Ovary (tissue), 7 donors: ENCODE measurements at regions not wholly inside any gene's neighbourhood (a gene's known extent, or its start where the extent isn't known, plus 50 kb on each side); places are given as distances from the start of the nearest gene placed in this dataset.
"Not testable (repeated sequence)": the region's sequence is repeated elsewhere in the genome, so short reads cannot be mapped to it uniquely, and the experiment has no call there.

Experiments
- DNase-seq, 5 donors: peaks; one replicate each; pipeline ENCODE4 v3.0.0-alpha.2; 2019 to 2020
- H3K27ac ChIP-seq, 2 donors: fragments of 200-600 bp; one replicate each; pipeline versions ENCODE4 v1.5.1 to v1.8.0; 2019 to 2022
- H3K27me3 ChIP-seq: fragments of 200-600 bp; one replicate; pipeline ENCODE4 v1.8.0; 2022
- H3K36me3 ChIP-seq: fragments of 200-600 bp; sonication (generic); one replicate; pipeline ENCODE4 v1.5.1; 2019
- H3K4me1 ChIP-seq: one replicate; pipeline ENCODE4 v1.8.1; 2013; ENCODE audit warnings: mild to moderate bottlenecking, moderate library complexity; ENCODE audit not compliant: insufficient read depth
- H3K4me3 ChIP-seq: fragments of 200-600 bp; sonication (generic); one replicate; pipeline ENCODE4 v1.5.1; 2017
- H3K9me3 ChIP-seq, 2 donors: fragments of 200-600 bp in 1 of 2; sonication (generic) in 1 of 2; one replicate each; pipeline versions ENCODE4 v1.5.1 to v1.8.1; 2013 to 2019; ENCODE audit warnings: mild to moderate bottlenecking in 1 of 2, moderate library complexity in 1 of 2
- EP300 ChIP-seq: sonication (generic); formaldehyde crosslinking; IDR thresholded peaks from one replicate; pipeline ENCODE4 v1.6.1; 2017; ENCODE audit warnings: antibody characterized with exemption
- POLR2A ChIP-seq: fragments of 450-650 bp; IDR thresholded peaks from one replicate; pipeline ENCODE4 v1.6.1; 2017; ENCODE audit warnings: antibody characterized with exemption, mild to moderate bottlenecking, moderate library complexity
- WGBS, 3 donors: extraction: QIAGEN DNeasy Blood & Tissue Kit in 1 of 3; methylation state at CpG; one replicate each; pipeline versions ENCODE4 v1.1.5 to v1.1.7; 2013 to 2017; 5-methylcytosine and 5-hydroxymethylcytosine counted together
- intact Hi-C, 4 donors: fragments of 100-400 bp; cut with DNase I; formaldehyde crosslinking; loops; one replicate each; pipeline versions ENCODE4 v1.11.0 to v1.15.1; 2022 to 2023
- TF ChIP-seq, protein P1 (sequence below), 3 donors: fragments of 450-650 bp in 2 of 3; fragments of 200-600 bp in 1 of 3; IDR thresholded peaks; one replicate each; pipeline versions ENCODE4 v1.5.1 to v1.8.0; 2016 to 2022; ENCODE audit warnings: antibody characterized with exemption in 3 of 3, mild to moderate bottlenecking in 1 of 3
- donor health status: DM: no; HTN: no; CAD: no; lungs with moderate emphysema.
- donor health status: DM: no; HTN: no; CAD: no.
- donor health status: Bipolar disorder and iron deficiency.
- donor health status: DM: no; HTN: no; CAD: no.
- donor health status: DM: yes; HTN: yes; CAD: no.

DNA sequence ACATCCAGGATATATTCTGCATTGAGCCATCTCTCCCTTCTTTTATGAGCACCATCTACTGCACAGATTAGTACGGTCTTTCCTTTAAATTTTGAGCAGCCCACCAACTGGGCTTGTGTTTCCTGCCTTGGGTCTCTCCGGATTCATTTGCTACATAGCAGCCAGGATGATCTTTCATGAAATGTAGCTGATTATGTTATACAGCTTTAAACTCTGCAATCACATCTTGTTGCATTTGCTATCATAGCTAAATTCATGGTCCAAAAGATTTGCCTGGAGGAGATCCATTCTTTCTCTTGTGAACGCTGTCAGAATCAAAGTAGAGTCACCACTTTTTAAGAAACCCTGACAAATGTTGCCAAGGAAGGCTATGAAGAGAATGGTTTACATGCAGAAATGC lies 215.1 kb upstream of the LRRTM4 start:
- no peaks in the 10 kb centered on the region for H3K9me3 ChIP-seq
- 49 to 81% (median 58%) methylated on average over 3 of the region's 3 CpGs for WGBS, 3 donors
- no peaks in the 10 kb centered on the region for H3K36me3 ChIP-seq
- no peak overlapping the region for H3K4me3 ChIP-seq
- H3K4me1 ChIP-seq = no peaks in the 10 kb centered on the region
- TF ChIP-seq POLR2A (no peak), EP300 (no peak)
- TF ChIP-seq, protein P1, sequence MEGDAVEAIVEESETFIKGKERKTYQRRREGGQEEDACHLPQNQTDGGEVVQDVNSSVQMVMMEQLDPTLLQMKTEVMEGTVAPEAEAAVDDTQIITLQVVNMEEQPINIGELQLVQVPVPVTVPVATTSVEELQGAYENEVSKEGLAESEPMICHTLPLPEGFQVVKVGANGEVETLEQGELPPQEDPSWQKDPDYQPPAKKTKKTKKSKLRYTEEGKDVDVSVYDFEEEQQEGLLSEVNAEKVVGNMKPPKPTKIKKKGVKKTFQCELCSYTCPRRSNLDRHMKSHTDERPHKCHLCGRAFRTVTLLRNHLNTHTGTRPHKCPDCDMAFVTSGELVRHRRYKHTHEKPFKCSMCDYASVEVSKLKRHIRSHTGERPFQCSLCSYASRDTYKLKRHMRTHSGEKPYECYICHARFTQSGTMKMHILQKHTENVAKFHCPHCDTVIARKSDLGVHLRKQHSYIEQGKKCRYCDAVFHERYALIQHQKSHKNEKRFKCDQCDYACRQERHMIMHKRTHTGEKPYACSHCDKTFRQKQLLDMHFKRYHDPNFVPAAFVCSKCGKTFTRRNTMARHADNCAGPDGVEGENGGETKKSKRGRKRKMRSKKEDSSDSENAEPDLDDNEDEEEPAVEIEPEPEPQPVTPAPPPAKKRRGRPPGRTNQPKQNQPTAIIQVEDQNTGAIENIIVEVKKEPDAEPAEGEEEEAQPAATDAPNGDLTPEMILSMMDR (IDR thresholded peaks at IDR 0.05) = no peak
- no peak overlapping the region for H3K27ac ChIP-seq
- intact Hi-C loops = no loop called here
- DNase-seq = no peak
- H3K27me3 ChIP-seq = no peaks in the 10 kb centered on the region

DNA sequence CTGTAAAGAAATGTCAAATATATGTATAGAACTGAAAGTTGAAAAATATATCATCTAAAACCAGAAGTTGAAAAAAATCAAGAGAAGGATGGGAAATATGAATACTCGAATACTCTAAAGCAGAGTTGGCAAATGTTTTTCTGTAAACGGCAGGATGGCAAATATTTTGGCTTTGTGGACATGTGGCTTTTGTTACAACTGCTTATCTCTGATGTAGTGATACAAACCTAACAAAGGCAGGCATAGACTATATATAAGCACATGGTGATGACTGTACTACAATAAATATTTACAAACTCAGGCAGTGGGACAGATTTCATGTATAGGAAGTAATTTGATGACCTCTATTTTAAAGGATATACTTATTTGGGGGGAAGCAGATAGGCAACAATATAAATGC lies 224.6 kb upstream of the LRRTM4 start:
- DNase-seq = no peak
- TF ChIP-seq, protein P1 (IDR thresholded peaks at IDR 0.05) = no peak
- TF ChIP-seq POLR2A (no peak), EP300 (no peak)
- intact Hi-C loops = no loop called here
- Histone ChIP-seq H3K9me3 (no peaks in the 10 kb centered on the region), H3K36me3 (no peaks in the 10 kb centered on the region), H3K27ac (no peak overlapping the region), H3K4me3 (no peak overlapping the region), H3K27me3 (no peaks in the 10 kb centered on the region), H3K4me1 (no peaks in the 10 kb centered on the region)
- WGBS, 3 donors = 61 to 87% (median 64%) methylated on average over 2 of the region's 2 CpGs

DNA sequence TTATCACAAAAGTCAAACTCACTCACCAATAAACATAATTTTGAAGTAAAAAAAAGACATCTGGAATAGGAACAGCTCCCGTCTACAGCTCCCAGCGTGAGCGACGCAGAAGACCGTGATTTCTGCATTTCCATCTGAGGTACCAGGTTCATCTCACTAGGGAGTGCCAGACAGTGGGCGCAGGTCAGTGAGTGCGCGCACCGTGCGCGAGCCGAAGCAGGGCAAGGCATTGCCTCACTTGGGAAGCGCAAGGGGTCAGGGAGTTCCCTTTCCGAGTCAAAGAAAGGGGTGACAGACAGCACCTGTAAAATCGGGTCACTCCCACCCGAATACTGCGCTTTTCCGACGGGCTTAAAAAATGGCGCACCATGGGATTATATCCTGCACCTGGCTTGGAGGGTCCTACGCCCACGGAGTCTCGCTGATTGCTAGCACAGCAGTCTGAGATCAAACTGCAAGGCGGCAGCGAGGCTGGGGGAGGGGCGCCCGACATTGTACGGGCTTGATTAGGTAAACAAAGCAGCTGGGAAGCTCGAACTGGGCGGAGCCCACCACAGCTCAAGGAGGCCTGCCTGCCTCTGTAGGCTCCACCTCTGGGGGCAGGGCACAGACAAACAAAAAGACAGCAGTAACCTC lies 231.7 kb upstream of the LRRTM4 start:
- H3K9me3 ChIP-seq, H3K4me1 ChIP-seq, H3K4me3 ChIP-seq, H3K27ac ChIP-seq, H3K36me3 ChIP-seq, H3K27me3 ChIP-seq, DNase-seq, intact Hi-C loops: not testable (repeated sequence)
- WGBS, 3 donors = 89 to 94% (median 90%) methylated on average over 30 of the region's 30 CpGs

DNA sequence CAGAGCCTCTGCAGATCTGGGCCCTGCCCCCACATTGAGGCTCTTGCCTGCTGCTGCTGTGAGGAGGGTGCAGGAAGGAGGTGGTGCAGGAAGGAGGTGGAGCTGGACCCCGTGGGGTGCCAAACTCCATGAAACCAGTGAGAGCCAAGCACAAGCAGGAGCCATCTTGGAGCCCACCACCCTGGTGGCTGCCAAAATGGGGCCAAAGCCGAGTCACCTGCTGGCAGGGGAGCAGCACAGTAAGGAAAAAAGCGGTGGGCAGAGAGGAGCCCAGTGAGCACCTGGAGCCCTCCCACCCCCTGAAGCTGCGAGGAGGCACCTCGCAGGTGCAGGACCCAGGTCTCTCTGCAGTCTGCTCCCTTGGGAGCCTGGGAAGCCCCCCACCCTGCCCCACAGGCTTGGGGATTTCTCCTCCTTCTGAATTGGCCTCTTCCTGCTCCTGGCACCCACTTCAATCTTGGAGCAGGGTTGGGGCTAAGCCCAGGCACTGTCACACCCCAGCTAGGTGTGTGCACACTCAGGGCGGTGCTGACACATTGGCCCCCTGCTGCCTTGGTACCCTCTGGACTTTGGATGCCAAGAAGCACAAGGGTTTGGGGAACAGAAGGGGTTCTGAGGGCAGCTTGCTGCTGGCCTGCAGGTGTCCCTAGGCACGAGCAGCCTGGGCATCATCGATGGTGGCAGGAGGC lies 245.4 kb upstream of the LRRTM4 start:
- TF ChIP-seq, protein P1 (IDR thresholded peaks at IDR 0.05) = no peak
- TF ChIP-seq EP300 (no peak), POLR2A (no peak)
- intact Hi-C loops = no loop called here

DNA sequence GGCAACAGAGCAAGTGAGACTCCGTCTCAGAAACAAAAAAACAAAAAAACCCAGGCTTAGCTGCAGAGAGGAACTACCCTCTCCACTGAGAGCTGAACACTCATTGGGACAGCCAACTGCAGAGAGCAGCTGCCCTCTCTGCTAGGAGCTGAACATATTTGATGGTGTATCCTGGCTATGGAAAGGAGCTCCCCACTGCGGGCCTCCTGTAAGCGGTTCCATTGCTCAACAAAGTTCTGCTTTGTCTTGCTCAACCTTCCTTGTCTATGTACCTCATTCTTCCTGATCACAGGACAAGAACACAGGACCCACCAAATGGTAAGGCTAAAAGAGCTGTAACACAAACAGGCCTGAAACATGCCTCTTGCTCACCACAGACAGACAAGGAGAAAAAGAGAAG lies 246.3 kb upstream of the LRRTM4 start:
- no peak overlapping the region for H3K4me3 ChIP-seq
- TF ChIP-seq POLR2A (no peak), EP300 (no peak)
- TF ChIP-seq, protein P1 (IDR thresholded peaks at IDR 0.05) = no peak
- no peak overlapping the region for H3K27ac ChIP-seq
- no peaks in the 10 kb centered on the region for H3K36me3 ChIP-seq
- no peaks in the 10 kb centered on the region for H3K9me3 ChIP-seq
- peaks cover 3% of the 10 kb centered on the region for H3K27me3 ChIP-seq
- intact Hi-C loops = no loop called here
- H3K4me1 ChIP-seq = no peaks in the 10 kb centered on the region
- 74 to 90% (median 84%) methylated on average over 3 of the region's 3 CpGs for WGBS, 3 donors
- no peak for DNase-seq

More for the DNA sequence above, 245.4 kb upstream of the LRRTM4 start:
- H3K27ac ChIP-seq = no peak overlapping the region
- no peak overlapping the region for H3K4me3 ChIP-seq
- no peaks in the 10 kb centered on the region for H3K36me3 ChIP-seq
- H3K9me3 ChIP-seq = no peaks in the 10 kb centered on the region
- 77 to 89% (median 84%) methylated on average over 8 of the region's 8 CpGs for WGBS, 3 donors
- no peak for DNase-seq
- H3K27me3 ChIP-seq = peaks cover 3% of the 10 kb centered on the region
- H3K4me1 ChIP-seq = no peaks in the 10 kb centered on the region
